Caki2 (cell line): ENCODE measurements at regions not wholly inside any gene's neighbourhood (a gene's known extent, or its start where the extent isn't known, plus 50 kb on each side); places are given as distances from the start of the nearest gene placed in this dataset.
"Not testable (repeated sequence)": the region's sequence is repeated elsewhere in the genome, so short reads cannot be mapped to it uniquely, and the experiment has no call there.

Source experiments
- DNase-seq: peaks from one replicate; pipeline ENCODE4 v3.0.0-alpha.2; 2015; ENCODE audit warnings: low read depth
- in situ Hi-C: cut with HindIII; loops from 2 replicates; pipeline ENCODE4 v1.10.0; 2016; ENCODE audit warnings: low sequenced_read_pairs, low pct_unique_long_range_greater_than_20kb, mixed read lengths

DNA sequence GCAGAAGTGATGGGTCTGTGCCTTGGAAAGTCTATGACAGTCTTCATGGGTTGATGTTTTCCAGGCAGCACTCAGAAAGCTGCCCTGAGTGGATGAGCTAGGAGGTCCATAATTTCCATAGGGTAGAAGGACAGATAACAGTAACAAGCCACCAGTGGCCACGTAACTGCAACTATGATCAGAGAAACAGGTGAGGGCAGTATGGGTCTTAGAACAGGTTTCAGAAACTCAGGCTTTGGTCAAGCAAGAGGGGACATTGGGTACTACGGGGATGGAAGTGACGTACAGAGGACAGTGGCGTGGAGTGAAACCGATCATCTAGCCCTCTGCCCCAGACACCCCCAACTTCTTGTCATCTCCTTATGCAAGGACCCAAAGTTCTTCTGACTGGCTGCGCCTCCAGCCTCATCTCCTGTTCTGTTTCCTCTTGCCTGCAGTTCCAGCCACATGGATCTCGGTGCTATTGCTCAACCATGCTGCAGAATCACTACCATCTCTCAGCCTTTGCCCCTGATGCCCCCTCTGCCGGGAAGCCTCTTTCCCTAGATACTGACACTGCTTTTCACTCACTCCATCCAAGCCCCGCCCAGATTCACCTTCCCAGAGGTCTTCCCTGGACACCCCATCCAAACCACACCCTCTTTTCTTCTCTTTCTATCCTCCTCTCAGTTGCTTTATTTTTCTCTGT lies 123.4 kb downstream of the MFAP3L start:
- no peak for DNase-seq
- in situ Hi-C loops: no loop called here

DNA sequence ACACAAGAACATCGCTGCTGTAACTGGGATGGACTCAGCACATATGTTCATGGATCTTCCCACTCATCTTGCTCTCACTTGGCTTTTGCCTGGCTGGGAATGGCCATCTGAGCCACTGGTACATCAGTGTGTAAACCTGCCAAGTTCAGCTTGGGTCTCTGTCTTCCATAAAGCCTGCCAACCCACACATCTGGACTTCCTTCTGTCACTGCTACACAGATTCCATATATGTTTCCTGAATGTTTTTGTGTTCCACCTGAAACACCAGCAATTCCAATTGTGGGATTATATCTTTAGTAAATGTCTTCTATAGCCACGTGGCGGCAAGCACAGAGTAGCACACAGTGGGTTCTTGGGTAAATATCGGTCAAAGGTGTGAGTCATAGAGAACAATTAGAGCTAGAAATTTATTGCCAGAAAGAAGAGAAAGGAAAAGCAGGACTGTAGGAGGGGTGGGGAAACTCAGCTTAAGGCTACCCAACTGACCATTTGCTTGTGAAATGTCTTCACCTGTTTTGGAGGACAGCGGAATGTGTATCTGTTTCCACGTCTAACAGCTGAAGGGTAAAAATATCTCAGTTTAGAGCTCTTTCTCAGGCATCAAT lies 125.9 kb downstream of the MFAP3L start:
- no peak for DNase-seq
- in situ Hi-C loops: no loop called here

DNA sequence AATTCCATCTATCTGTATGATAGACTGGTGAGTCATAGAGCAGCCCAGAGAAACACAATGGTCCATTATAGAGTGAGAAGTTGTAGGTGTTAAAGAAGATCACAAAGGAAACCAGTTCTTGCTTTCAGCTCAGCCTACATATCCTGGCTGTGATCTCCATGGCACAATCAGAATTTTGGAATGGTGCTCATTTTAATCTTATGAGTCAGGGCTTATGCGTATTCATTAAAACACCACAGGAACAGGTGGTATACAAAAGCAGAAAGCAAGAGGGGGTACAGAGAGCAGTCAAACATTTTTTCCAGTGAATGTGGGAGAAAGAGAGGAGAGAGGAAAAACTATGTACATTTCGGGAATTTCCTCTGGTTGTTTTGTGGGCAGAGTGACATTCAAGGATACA lies 126.9 kb downstream of the MFAP3L start:
- in situ Hi-C loops: no loop called here
- no peak for DNase-seq

DNA sequence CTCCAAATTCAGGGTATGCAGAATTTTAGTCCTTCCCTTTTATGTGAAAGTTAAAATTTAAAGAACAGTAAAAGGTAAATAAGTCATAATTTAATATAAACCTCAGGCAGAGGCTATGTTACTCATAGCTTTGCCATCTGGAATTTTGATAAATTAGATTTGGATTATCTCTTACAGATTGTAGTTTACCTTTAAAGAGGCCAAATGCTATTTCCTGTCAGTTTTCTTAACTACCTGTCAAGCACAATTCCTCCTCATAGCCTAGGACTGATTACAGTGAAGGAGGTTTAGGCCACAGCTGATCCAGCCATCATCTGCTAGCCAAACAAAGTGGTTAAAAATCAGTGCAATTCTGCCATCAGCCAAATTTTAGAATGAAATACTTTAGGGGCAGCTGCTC lies 128.1 kb downstream of the MFAP3L start:
- in situ Hi-C loops: no loop called here
- no peak for DNase-seq

DNA sequence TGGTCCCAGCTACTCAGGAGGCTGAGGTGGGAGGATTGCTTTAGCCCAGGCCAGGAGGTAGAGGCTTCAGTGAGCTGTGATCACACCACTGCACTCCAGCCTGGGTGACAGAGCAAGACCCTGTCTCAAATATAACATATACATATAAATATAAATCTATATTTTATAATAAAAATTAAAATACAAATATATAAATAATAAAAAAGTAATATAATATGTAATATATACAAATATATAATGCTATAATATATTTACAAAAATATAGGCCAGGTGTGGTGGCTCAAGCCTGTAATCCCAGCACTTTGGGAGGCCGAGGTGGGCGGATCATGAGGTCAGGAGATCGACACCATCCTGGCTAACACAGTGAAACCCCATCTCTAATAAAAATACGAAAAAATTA lies 131.4 kb downstream of the MFAP3L start:
- in situ Hi-C loops, DNase-seq: not testable (repeated sequence)

DNA sequence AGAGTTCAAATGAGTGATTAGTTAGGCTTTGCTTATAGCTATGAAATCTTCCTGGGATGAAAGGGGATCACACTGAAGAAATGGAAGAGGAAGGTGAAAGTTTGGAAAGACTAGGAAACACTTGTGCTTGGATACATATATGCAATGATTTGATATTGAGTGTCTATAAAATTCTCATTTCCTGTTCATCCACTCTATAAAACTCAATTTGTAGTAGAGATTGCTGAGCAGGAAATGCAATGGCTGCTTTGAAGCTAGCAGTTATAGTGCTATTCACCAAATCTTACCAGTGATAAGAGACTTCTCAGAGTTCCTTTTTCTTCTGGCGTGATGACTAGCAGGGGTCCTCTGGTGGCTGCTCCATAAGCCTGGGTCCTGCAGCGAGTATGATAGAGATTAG lies 128.1 kb upstream of the HPF1 start:
- no peak for DNase-seq
- in situ Hi-C loops: no loop called here

DNA sequence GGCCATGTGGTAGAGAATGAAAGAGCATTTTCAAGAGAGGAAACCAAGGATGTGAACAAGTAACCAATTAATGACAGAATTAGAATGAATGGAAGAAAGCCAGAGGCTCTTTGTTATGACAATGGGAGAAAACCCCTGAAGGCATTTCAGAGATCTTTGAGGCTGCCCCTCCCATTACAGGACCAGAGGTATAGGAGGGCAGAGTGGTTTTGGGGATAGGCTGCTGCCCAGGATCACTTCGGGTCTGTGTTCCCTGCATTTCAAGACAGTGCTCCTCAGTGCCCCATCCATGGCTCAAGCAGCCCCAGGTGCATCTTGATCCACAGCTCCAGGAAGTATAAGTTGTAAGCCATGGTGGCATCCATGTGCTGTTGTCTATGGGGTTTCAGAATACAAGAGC lies 124.0 kb upstream of the HPF1 start:
- no peak for DNase-seq
- in situ Hi-C loops: no loop called here

DNA sequence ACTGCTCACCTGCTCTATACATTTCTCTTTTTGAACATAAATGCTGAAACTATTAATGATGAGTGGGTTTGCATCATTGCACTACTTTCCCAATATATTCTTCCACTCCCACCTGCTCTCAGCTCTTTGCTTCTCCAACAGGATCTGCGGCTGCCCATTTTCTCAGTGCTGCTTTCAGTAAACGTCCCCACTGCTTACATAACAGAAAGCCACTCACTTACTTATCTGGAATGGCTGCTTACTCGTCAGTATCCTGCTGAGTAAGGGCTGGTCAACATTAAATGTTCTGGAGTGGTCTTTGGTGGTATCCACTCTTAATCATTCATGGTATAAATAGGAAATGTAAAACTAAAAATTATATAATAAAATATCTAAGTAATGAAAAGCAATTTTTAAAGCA lies 112.8 kb upstream of the HPF1 start:
- in situ Hi-C loops: no loop called here

DNA sequence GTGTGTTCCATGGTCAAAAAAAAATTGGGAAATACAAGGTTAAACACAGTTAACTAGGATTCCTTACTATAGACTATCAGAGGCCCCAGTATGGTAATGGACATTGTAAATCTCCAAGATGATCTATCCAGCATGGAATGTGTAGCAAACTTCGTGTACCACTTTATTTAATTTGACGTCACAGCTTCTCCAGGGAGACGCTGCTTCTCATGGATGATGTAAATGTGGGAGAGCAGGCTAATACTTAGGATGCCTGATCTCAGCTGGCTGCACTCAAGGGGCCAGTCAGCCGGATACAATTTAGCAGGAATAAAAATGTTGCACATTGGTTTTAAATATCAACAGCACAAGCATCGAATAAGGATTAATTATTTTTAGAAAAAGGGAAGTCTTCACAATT lies 111.7 kb upstream of the HPF1 start:
- no peak for DNase-seq

More for the DNA sequence above, 112.8 kb upstream of the HPF1 start:
- DNase-seq: no peak

DNA sequence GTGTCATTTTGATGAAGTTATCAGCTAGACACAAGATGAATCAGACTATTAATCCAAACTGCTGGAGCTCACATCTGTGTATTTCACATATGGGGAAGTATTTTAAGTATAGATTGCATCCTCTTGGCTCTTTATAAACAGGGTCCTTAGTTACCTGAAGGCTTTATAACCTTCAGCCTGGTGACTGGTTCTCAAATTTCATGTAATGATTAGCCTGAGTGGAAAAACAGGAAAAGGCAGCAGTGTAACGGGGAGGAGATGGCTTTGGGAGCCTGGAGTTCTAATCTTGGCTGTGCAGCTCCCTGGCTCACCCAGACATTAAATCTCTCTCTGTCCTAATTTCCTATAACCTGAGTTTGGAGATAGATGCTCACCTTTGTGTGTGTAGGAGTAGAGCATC lies 103.8 kb upstream of the HPF1 start:
- DNase-seq: no peak
- in situ Hi-C loops: no loop called here

More for the DNA sequence above, 111.7 kb upstream of the HPF1 start:
- in situ Hi-C loops: no loop called here

DNA sequence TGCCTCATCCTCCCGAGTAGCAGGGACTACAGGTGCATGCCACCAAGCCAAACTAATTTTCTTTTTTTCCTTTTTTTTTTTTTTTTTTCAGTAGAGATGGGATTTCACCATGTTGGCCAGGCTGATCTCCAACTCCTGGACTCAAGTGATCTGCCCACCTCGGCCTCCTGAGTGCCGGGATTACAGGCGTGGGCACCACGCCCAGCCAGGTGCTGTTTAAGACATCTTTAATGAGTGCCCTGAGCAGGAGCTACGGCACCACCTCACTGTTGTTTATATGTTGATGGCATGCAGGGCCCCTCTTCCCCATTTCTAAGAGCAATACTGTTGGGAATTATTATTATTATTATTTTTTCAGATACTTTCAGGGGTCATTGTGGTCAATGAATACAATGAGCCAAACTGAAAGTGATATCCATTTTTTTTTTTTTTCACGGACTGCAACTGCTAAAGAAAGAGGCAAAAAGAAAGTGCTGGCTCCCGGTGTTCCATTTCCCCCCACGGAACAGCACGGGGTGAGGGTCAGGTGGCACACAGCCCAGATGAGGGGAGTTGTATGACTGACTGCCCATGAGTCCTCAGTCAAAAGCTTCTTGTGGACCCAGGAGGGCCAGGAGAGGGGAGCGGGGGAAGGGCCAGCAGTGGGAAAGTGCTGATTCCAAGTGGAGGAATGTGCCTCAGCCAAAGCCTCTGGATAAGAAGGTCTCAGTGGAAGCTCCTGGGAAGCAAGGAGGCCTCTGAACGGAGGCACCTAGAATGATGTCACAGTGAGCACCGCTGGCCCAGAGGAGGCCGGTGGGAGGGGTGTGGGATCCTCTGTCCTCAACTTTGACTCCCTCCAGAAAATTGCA lies 101.8 kb upstream of the HPF1 start:
- no peak for DNase-seq
- in situ Hi-C loops: no loop called here

DNA sequence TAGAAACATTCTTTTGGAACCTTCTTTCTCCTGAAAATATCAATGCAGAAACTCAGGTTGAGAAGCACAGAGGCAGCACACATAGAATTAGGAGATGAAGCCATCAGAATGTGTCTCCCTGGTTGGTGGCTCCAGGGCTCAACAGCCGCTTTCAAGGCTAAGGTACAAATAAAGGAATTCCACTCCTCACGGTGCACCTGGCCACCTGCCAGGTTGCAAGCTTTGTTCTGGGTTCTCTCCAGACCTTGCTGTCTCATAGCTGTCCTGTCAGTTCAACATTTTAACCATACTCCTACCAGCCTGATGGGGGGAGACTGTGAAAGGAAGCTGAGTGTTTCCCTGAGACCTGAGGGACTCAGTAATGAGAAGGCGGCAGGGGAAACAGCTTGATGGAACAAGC lies 96.3 kb upstream of the HPF1 start:
- DNase-seq: no peak
- in situ Hi-C loops: no loop called here

DNA sequence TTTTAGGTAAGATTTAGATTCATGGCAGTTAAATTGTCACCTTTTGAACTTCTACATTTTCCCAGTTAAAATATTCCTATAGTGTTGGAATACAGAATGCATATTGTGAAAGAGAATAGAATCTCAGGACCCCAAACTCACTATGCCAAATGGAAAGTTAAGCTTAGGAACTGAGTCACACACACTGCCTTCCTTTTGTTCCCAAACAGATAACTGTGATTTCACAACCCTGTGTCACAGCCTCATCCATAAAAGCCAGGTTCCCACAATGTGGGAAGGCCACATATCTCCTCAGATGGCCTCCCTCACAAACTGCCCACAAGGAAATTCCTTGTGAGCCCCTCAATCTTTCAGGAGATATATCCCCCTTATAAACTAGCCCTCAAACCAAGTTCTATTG lies 94.7 kb upstream of the HPF1 start:
- in situ Hi-C loops: no loop called here
- DNase-seq: no peak

DNA sequence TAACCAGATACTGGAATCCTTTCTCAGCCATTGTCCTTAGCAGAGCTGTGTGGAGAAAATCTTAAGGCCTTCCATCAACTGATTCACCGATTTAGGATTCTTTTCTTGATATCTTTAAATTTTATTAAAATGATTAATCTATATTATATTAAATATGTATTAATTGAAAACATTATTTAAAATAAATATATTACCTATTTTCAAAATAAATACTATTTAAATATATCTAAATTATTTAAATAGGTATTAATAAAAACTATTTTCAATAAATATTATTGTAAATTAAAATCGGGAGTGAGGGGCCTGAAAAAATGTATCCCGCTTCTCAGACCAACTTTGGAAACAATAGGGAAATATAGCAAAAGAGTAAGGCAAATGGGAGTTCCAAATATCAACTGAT lies 94.0 kb upstream of the HPF1 start:
- DNase-seq: no peak
- in situ Hi-C loops: no loop called here

DNA sequence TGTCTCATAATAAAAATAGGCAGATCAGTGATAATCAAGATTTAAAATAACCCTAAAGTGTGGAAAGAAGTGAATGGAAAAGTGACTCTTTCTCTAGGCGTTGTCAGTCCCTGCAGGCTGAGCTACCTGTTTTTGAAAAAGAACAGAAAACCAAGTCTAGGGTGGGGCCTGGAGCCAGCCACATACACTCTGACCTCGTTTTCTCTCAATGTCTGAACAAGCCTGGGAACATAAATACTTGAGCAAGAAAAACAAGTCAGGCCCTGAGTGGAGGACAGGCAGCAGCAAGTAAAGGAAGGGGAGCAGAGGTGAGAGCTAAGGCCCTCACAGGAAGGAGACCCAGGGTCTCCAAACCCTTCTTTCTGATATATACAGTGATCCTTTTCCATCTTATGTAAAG lies 91.7 kb upstream of the HPF1 start:
- no peak for DNase-seq
- in situ Hi-C loops: no loop called here

DNA sequence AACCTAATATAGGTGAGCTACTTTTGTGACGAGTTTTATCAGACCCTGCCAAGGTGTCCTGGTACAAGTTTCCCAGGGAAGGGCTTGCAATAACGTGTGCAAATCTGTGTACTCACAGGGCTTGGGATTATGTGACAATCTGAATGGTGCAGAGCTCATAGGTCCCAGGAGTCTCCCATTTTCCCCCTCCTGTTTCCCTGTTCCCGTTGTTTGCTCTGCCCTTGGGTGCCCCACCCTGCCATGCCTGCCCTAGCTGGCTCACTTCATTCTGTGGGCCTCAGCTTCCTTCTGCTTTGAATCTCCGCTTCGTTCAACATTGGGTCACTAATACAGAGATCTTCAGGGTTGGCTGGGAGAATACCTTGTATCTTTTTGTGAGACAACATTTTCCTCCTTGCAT lies 90.3 kb upstream of the HPF1 start:
- no peak for DNase-seq
- in situ Hi-C loops: no loop called here

DNA sequence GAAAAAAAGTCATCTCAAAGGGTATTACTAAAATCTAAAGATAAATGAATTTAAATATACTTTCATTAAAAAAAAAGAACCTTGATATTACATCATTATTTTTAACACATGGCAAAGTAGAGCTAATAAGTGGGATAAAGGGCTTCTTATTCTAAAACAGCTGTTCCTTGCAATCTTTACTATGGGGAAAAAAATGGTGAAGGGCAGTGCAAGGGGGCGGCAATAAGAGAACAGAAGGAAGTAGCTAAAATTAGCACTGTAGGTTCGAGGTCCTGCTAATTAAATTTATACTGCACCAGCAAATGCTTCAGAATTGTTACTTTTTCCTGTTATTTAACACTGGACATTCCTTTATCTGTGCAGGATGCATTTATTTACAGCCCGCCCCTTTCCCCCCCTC lies 89.4 kb upstream of the HPF1 start:
- in situ Hi-C loops: no loop called here
- DNase-seq: no peak

DNA sequence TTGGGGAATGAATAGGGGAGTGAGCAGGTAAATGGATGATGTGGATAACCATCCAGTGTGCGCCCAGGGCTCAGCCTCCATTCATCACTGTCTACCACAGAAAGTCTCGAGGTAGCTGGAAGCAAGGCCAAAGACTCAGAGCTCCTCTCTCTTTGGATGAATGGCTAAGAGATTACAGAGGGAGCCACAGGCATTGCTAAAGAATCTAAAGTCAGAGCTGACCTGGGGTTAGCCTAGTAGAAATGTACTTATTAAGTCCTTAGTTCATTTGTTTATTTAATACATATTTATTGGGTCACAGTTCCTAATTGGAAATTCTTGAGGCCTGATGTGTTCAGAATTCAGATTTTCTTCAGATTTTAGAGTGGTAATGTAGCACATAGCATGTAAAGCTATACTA lies 88.7 kb upstream of the HPF1 start:
- no peak for DNase-seq
- in situ Hi-C loops: no loop called here

DNA sequence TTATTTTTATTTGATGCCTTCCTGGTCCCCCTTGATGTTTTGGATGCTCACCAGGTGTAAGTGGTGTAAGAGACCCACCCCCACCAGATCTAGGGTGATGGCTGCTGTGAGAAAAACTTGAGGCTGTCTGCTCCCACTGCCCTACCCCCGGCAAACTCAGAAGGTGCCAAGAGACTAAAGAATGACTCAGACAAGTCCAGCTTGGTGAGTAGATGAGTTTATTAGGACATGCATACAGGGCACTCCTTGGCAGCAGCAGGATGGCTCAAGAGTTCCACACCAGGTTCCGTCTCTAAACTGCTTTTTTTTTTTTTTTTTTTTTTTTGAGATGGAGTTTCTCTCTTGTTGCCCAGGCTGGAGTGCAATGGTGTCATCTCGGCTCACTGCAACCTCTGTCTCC lies 84.0 kb upstream of the HPF1 start:
- in situ Hi-C loops: no loop called here
- DNase-seq: no peak

DNA sequence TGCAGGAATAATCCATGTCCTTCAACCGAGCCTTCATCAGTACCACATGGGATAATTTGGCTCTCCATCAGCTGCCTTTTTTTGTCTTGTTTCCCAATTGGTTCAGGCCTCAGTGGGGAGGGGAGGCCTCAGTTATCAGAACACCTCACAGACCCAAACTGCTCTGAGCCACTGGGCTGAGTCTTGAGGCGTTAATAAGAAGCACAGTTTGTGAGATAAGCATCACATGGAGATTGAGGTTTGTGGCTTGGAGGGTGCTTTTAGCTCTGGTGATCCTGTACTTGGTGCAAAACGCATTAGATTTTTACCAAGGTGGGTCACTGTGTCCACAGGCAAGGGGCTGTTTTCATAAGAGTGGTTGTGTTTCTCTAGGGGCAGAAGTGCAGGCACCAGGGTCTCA lies 82.8 kb upstream of the HPF1 start:
- in situ Hi-C loops: no loop called here
- no peak for DNase-seq
